HEK293 (cell line): ENCODE measurements at regions not wholly inside any gene's neighbourhood (a gene's known extent, or its start where the extent isn't known, plus 50 kb on each side); places are given as distances from the start of the nearest gene placed in this dataset.

ENCODE experiments used
- CTCF ChIA-PET: fragments of 350-600 bp; formaldehyde crosslinking; extraction: SDS; loops from one replicate; lab custom pipeline; 2021; ENCODE audit warnings: antibody characterized with exemption; lab: Yijun Ruan, JAX
- POLR2A ChIA-PET: fragments of 300-600 bp; formaldehyde crosslinking; extraction: SDS; loops from one replicate; lab custom pipeline; 2020; ENCODE audit warnings: antibody characterized with exemption, inconsistent platforms; lab: Yijun Ruan, JAX
- H3K27ac ChIP-seq: fragments of 200-500 bp; sonication (Bioruptor generic); 2 replicates; pipeline ENCODE4 v1.5.1; 2014; ENCODE audit warnings: low read depth, low read length, control low read depth, inconsistent platforms; ENCODE audit errors: extremely low read depth
- H3K36me3 ChIP-seq, 2 experiments: fragments of 200-500 bp in 1 of 2; sonication (Bioruptor generic) in 1 of 2; 1 replicate in 1 of 2; 2 replicates in 1 of 2; pipeline ENCODE4 v1.5.1; 2014 to 2017; ENCODE audit warnings: inconsistent platforms in 2 of 2, low read length in 2 of 2; ENCODE audit not compliant: control insufficient read depth in 2 of 2, insufficient read depth in 1 of 2
- H3K4me1 ChIP-seq: fragments of 200-500 bp; sonication (Bioruptor generic); 2 replicates; pipeline ENCODE4 v1.5.1; 2014; ENCODE audit warnings: mild to moderate bottlenecking, low read length, inconsistent platforms; ENCODE audit not compliant: control insufficient read depth, insufficient read depth
- H3K4me3 ChIP-seq: 2 replicates; pipeline ENCODE4 v1.5.1; 2011; ENCODE audit warnings: low read depth, mild to moderate bottlenecking, control low read depth, low read length, moderate library complexity
- H3K9me3 ChIP-seq: fragments of 200-500 bp; sonication (Bioruptor generic); 2 replicates; pipeline ENCODE4 v1.5.1; 2014; ENCODE audit warnings: low read depth, low read length, inconsistent platforms; ENCODE audit not compliant: control insufficient read depth, insufficient read depth
- MYNN ChIP-seq: fragments of 450-650 bp; formaldehyde crosslinking; IDR thresholded peaks from 2 replicates; pipeline ENCODE4 v1.5.1; 2016; ENCODE audit warnings: missing biosample characterization, missing genetic modification characterization, borderline replicate concordance
- YY2 ChIP-seq: fragments of 450-650 bp; formaldehyde crosslinking; IDR thresholded peaks from 2 replicates; pipeline ENCODE4 v1.5.1; 2016; ENCODE audit warnings: missing biosample characterization, missing genetic modification characterization
- ZNF2 ChIP-seq: fragments of 450-650 bp; formaldehyde crosslinking; IDR thresholded peaks from 2 replicates; pipeline ENCODE4 v1.5.1; 2016; ENCODE audit warnings: missing biosample characterization, missing genetic modification characterization
- ZNF26 ChIP-seq: fragments of 450-650 bp; formaldehyde crosslinking; IDR thresholded peaks from 2 replicates; pipeline ENCODE4 v1.5.1; 2016; ENCODE audit warnings: missing biosample characterization, missing genetic modification characterization
- ZNF704 ChIP-seq: fragments of 450-650 bp; formaldehyde crosslinking; IDR thresholded peaks from 2 replicates; pipeline ENCODE4 v1.5.1; 2016; ENCODE audit warnings: missing biosample characterization, missing genetic modification characterization
- ZNF830 ChIP-seq: fragments of 450-650 bp; IDR thresholded peaks from 2 replicates; pipeline ENCODE4 v1.5.0; 2018; ENCODE audit warnings: missing biosample characterization, missing genetic modification characterization, low read depth, mild to moderate bottlenecking, moderate library complexity

GRCh38 chr4:127580300-127580699, 52.5 kb upstream of the INTU start:
- POLR2A ChIA-PET: no interaction called here
- H3K36me3 ChIP-seq: no peaks in the 10 kb centered on the region
- no peaks in the 10 kb centered on the region for H3K4me1 ChIP-seq
- no peaks in the 10 kb centered on the region for H3K9me3 ChIP-seq
- no peak for TF ChIP-seq ZNF704 (tag by site-specific recombination)
- TF ChIP-seq MYNN (tag by site-specific recombination): no peak
- TF ChIP-seq ZNF2: no peak
- TF ChIP-seq, all 188 proteins: peak for 0
- Histone ChIP-seq H3K4me3 (no peak overlapping the region), H3K27ac (no peak overlapping the region)
- CTCF ChIA-PET: no interaction called here

GRCh38 chr4:127580891-127581290, 51.9 kb upstream of the INTU start:
- POLR2A ChIA-PET: no interaction called here
- CTCF ChIA-PET: no interaction called here
- TF ChIP-seq YY2 (tag by site-specific recombination) (no peak), ZNF26 (no peak), ZNF830 (no peak)

More at GRCh38 chr4:127580891-127581290, 51.9 kb upstream of the INTU start:
- Histone ChIP-seq H3K4me3 (no peak overlapping the region), H3K27ac (no peak overlapping the region), H3K9me3 (no peaks in the 10 kb centered on the region), H3K36me3 (no peaks in the 10 kb centered on the region), H3K4me1 (no peaks in the 10 kb centered on the region)
